ENCODE measurements at regions not wholly inside any gene's neighbourhood (a gene's known extent, or its start where the extent isn't known, plus 50 kb on each side); places are given as distances from the start of the nearest gene placed in this dataset.

GRCh38 chr22:27540656-27541396 is 260.7 kb downstream of the MN1 start:
- H3K36me3 ChIP-seq (ENCODE audit: insufficient read depth, low read length) = no peaks in the 10 kb centered on the region
- ChIA-PET CTCF (ENCODE audit: partially characterized antibody) (no interaction called here), POLR2A (ENCODE audit: partially characterized antibody) (no interaction called here)
- H3K36me3 Mint-ChIP-seq = no peaks in the 10 kb centered on the region
- peaks cover 0 to 2% (median 0%) of the 10 kb centered on the region in 8 donors for H3K9me3 Mint-ChIP-seq
- H3K9me3 ChIP-seq (ENCODE audit: control insufficient read depth in 1 of 2, low read length in 2 of 2) = no peaks in the 10 kb centered on the region
- intact Hi-C loops (cut with micrococcal nuclease) = no loop called here
- H3K4me3 Mint-ChIP-seq = no peak overlapping the region
- H3K27me3 ChIP-seq (ENCODE audit: insufficient read depth, low read length) = no peaks in the 10 kb centered on the region
- no peaks in the 10 kb centered on the region for H3K4me1 Mint-ChIP-seq
- DNase-seq = no peak
- no peak overlapping the region for H3K4me3 ChIP-seq (ENCODE audit: low read length in 2 of 2)
- H3K27ac Mint-ChIP-seq = no peak overlapping the region
- peaks cover 2 to 4% of the 10 kb centered on the region in 2 donors for H3K27me3 Mint-ChIP-seq
- no peaks in the 10 kb centered on the region for H3K4me1 ChIP-seq (ENCODE audit: insufficient read depth, low read length)
- H3K27ac ChIP-seq (ENCODE audit: low read depth, low read length) = no peak overlapping the region

- no peaks in the 10 kb centered on the region for H3K4me1 ChIP-seq (ENCODE audit: insufficient read depth, low read length)
- H3K27ac ChIP-seq (ENCODE audit: low read depth, low read length) = no peak overlapping the region
- DNase-seq = no peak
- no peak overlapping the region for H3K4me3 ChIP-seq (ENCODE audit: low read length in 2 of 2)
- no peaks in the 10 kb centered on the region for H3K9me3 ChIP-seq (ENCODE audit: control insufficient read depth in 1 of 2, low read length in 2 of 2)
- CTCF ChIA-PET (ENCODE audit: partially characterized antibody) = no interaction called here
- peaks cover 0 to 2% (median 0%) of the 10 kb centered on the region in 8 donors for H3K9me3 Mint-ChIP-seq
- H3K4me1 Mint-ChIP-seq = no peaks in the 10 kb centered on the region
- H3K27me3 ChIP-seq (ENCODE audit: insufficient read depth, low read length) = no peaks in the 10 kb centered on the region
- peaks cover 2 to 9% of the 10 kb centered on the region in 2 donors for H3K27me3 Mint-ChIP-seq
- POLR2A ChIA-PET (ENCODE audit: partially characterized antibody) = no interaction called here
- intact Hi-C loops (cut with micrococcal nuclease) = no loop called here
- H3K4me3 Mint-ChIP-seq = no peak overlapping the region
- no peaks in the 10 kb centered on the region for H3K36me3 Mint-ChIP-seq
- no peak overlapping the region for H3K27ac Mint-ChIP-seq
- no peaks in the 10 kb centered on the region for H3K36me3 ChIP-seq (ENCODE audit: insufficient read depth, low read length)
Measured at GRCh38 chr22:27541836-27542235, 259.7 kb downstream of the MN1 start.

GRCh38 chr22:27542602-27543001 is 259.0 kb downstream of the MN1 start:
- Histone ChIP-seq H3K9me3 (ENCODE audit: control insufficient read depth in 1 of 2, low read length in 2 of 2) (no peaks in the 10 kb centered on the region), H3K4me3 (ENCODE audit: low read length in 2 of 2) (no peak overlapping the region), H3K36me3 (ENCODE audit: insufficient read depth, low read length) (no peaks in the 10 kb centered on the region), H3K27me3 (ENCODE audit: insufficient read depth, low read length) (no peaks in the 10 kb centered on the region), H3K4me1 (ENCODE audit: insufficient read depth, low read length) (no peaks in the 10 kb centered on the region), H3K27ac (ENCODE audit: low read depth, low read length) (no peak overlapping the region)
- Mint-ChIP-seq H3K27me3 (peaks cover 2 to 9% of the 10 kb centered on the region in 2 donors), H3K9me3 (peaks cover 0 to 2% (median 0%) of the 10 kb centered on the region in 8 donors), H3K4me3 (no peak overlapping the region), H3K27ac (no peak overlapping the region), H3K36me3 (no peaks in the 10 kb centered on the region), H3K4me1 (no peaks in the 10 kb centered on the region)
- ChIA-PET CTCF (ENCODE audit: partially characterized antibody) (no interaction called here), POLR2A (ENCODE audit: partially characterized antibody) (no interaction called here)
- no peak for DNase-seq
- intact Hi-C loops (cut with micrococcal nuclease) = no loop called here

- H3K27me3 ChIP-seq (ENCODE audit: insufficient read depth, low read length) = no peaks in the 10 kb centered on the region
- POLR2A ChIA-PET (ENCODE audit: partially characterized antibody) = no interaction called here
- Mint-ChIP-seq H3K4me3 (no peak overlapping the region), H3K27ac (no peak overlapping the region), H3K4me1 (no peaks in the 10 kb centered on the region), H3K36me3 (no peaks in the 10 kb centered on the region), H3K9me3 (peaks cover 0 to 2% (median 0%) of the 10 kb centered on the region in 8 donors), H3K27me3 (peaks cover 2 to 9% of the 10 kb centered on the region in 2 donors)
- no peaks in the 10 kb centered on the region for H3K4me1 ChIP-seq (ENCODE audit: insufficient read depth, low read length)
- no peak overlapping the region for H3K27ac ChIP-seq (ENCODE audit: low read depth, low read length)
- CTCF ChIA-PET (ENCODE audit: partially characterized antibody) = no interaction called here
- no peaks in the 10 kb centered on the region for H3K36me3 ChIP-seq (ENCODE audit: insufficient read depth, low read length)
- DNase-seq = no peak
- no peaks in the 10 kb centered on the region for H3K9me3 ChIP-seq (ENCODE audit: control insufficient read depth in 1 of 2, low read length in 2 of 2)
- intact Hi-C loops (cut with micrococcal nuclease) = no loop called here
- no peak overlapping the region for H3K4me3 ChIP-seq (ENCODE audit: low read length in 2 of 2)
Measured at GRCh38 chr22:27543460-27543859, 258.1 kb downstream of the MN1 start.

- peak overlapping the region in 1 of 7 donors; percentile 42 for H3K27ac Mint-ChIP-seq
- no peaks in the 10 kb centered on the region for H3K9me3 ChIP-seq (ENCODE audit: control insufficient read depth in 1 of 2, low read length in 2 of 2)
- intact Hi-C loops (cut with micrococcal nuclease) = no loop called here
- no peaks in the 10 kb centered on the region for H3K4me1 ChIP-seq (ENCODE audit: insufficient read depth, low read length)
- POLR2A ChIA-PET (ENCODE audit: partially characterized antibody) = no interaction called here
- no peaks in the 10 kb centered on the region for H3K36me3 ChIP-seq (ENCODE audit: insufficient read depth, low read length)
- no peak overlapping the region for H3K4me3 ChIP-seq (ENCODE audit: low read length in 2 of 2)
- H3K9me3 Mint-ChIP-seq = peaks cover 0 to 2% (median 0%) of the 10 kb centered on the region in 8 donors
- no peaks in the 10 kb centered on the region for H3K36me3 Mint-ChIP-seq
- DNase-seq = no peak
- H3K27me3 Mint-ChIP-seq = peaks cover 2 to 9% of the 10 kb centered on the region in 2 donors
- H3K27ac ChIP-seq (ENCODE audit: low read depth, low read length) = no peak overlapping the region
- H3K4me1 Mint-ChIP-seq = no peaks in the 10 kb centered on the region
- H3K27me3 ChIP-seq (ENCODE audit: insufficient read depth, low read length) = no peaks in the 10 kb centered on the region
- H3K4me3 Mint-ChIP-seq = no peak overlapping the region
- CTCF ChIA-PET (ENCODE audit: partially characterized antibody) = no interaction called here
Measured at GRCh38 chr22:27545085-27545484, 256.5 kb downstream of the MN1 start.

- Histone ChIP-seq H3K9me3 (ENCODE audit: control insufficient read depth in 1 of 2, low read length in 2 of 2) (no peaks in the 10 kb centered on the region), H3K4me1 (ENCODE audit: insufficient read depth, low read length) (no peaks in the 10 kb centered on the region), H3K27me3 (ENCODE audit: insufficient read depth, low read length) (no peaks in the 10 kb centered on the region), H3K36me3 (ENCODE audit: insufficient read depth, low read length) (no peaks in the 10 kb centered on the region), H3K4me3 (ENCODE audit: low read length in 2 of 2) (no peak overlapping the region), H3K27ac (ENCODE audit: low read depth, low read length) (no peak overlapping the region)
- ChIA-PET CTCF (ENCODE audit: partially characterized antibody) (no interaction called here), POLR2A (ENCODE audit: partially characterized antibody) (no interaction called here)
- DNase-seq = no peak
- H3K9me3 Mint-ChIP-seq = no peaks in the 10 kb centered on the region
- H3K27me3 Mint-ChIP-seq = peaks cover 2 to 9% of the 10 kb centered on the region in 2 donors
- H3K4me1 Mint-ChIP-seq = no peaks in the 10 kb centered on the region
- H3K27ac Mint-ChIP-seq = no peak overlapping the region
- intact Hi-C loops (cut with micrococcal nuclease) = no loop called here
- no peaks in the 10 kb centered on the region for H3K36me3 Mint-ChIP-seq
- no peak overlapping the region for H3K4me3 Mint-ChIP-seq
Measured at GRCh38 chr22:27546157-27546935, 255.2 kb downstream of the MN1 start.

- intact Hi-C loops (cut with micrococcal nuclease) = no loop called here
- H3K36me3 ChIP-seq (ENCODE audit: insufficient read depth, low read length) = no peaks in the 10 kb centered on the region
- Mint-ChIP-seq H3K27ac (no peak overlapping the region), H3K4me3 (no peak overlapping the region), H3K27me3 (peaks cover 1 to 4% of the 10 kb centered on the region in 2 donors), H3K4me1 (no peaks in the 10 kb centered on the region), H3K36me3 (no peaks in the 10 kb centered on the region), H3K9me3 (peaks cover 0 to 10% (median 3%) of the 10 kb centered on the region in 8 donors)
- no peaks in the 10 kb centered on the region for H3K4me1 ChIP-seq (ENCODE audit: insufficient read depth, low read length)
- no peak overlapping the region for H3K27ac ChIP-seq (ENCODE audit: low read depth, low read length)
- DNase-seq = no peak
- no peak overlapping the region for H3K4me3 ChIP-seq (ENCODE audit: low read length in 2 of 2)
- no peaks in the 10 kb centered on the region for H3K27me3 ChIP-seq (ENCODE audit: insufficient read depth, low read length)
- ChIA-PET CTCF (ENCODE audit: partially characterized antibody) (no interaction called here), POLR2A (ENCODE audit: partially characterized antibody) (no interaction called here)
- H3K9me3 ChIP-seq (ENCODE audit: control insufficient read depth in 1 of 2, low read length in 2 of 2) = no peaks in the 10 kb centered on the region
Measured at GRCh38 chr22:27551402-27551801, 250.2 kb downstream of the MN1 start.

Measured in CD4-positive, alpha-beta memory T cell (primary cell).